ENCODE measurements at regions not wholly inside any gene's neighbourhood (a gene's known extent, or its start where the extent isn't known, plus 50 kb on each side); places are given as distances from the start of the nearest gene placed in this dataset.

- TF ChIP-seq, protein P1, sequence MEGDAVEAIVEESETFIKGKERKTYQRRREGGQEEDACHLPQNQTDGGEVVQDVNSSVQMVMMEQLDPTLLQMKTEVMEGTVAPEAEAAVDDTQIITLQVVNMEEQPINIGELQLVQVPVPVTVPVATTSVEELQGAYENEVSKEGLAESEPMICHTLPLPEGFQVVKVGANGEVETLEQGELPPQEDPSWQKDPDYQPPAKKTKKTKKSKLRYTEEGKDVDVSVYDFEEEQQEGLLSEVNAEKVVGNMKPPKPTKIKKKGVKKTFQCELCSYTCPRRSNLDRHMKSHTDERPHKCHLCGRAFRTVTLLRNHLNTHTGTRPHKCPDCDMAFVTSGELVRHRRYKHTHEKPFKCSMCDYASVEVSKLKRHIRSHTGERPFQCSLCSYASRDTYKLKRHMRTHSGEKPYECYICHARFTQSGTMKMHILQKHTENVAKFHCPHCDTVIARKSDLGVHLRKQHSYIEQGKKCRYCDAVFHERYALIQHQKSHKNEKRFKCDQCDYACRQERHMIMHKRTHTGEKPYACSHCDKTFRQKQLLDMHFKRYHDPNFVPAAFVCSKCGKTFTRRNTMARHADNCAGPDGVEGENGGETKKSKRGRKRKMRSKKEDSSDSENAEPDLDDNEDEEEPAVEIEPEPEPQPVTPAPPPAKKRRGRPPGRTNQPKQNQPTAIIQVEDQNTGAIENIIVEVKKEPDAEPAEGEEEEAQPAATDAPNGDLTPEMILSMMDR (IDR thresholded peaks at IDR 0.05), result no peak
- H3K4me1 ChIP-seq, result peaks cover 0 to 2% of the 10 kb centered on the region in 2 donors
- no peak overlapping the region for H3K27ac ChIP-seq
- intact Hi-C loops (cut with DNase I), result loop anchor here (10.0 kb wide), 1 partner anchor 152 kb away; no protein-coding TSS in a partner anchor
- no peaks in the 10 kb centered on the region for H3K27me3 ChIP-seq
- peaks cover 0 to 8% of the 10 kb centered on the region in 2 donors for H3K9me3 ChIP-seq
- H3K36me3 ChIP-seq, result no peaks in the 10 kb centered on the region
- DNase-seq (ENCODE audit: low spot score in 2 of 2), result no peak
- H3K4me3 ChIP-seq, result no peak overlapping the region
Observed at GRCh38 chrX:10906866-10907265, 204.3 kb upstream of the HCCS start.

DNA sequence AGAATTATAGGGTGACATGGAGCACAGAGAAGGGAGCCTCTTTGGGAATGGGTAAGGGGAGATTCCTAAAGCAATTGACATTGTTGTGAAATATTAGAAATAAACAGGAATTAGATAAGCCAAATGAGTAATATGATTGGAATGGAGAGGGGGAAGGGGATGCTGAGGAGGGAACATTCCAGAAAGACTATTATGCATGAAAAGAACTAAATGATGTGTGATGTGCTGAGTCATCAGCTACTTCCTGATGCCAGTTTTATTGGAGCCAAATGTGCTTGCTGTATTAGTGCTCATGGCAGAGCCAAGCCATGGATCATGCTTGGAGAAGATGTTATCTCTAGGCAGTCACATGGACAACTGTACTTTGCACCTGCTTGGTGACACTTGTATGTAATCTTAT, 189.0 kb upstream of the HCCS start:
- H3K36me3 ChIP-seq, result no peaks in the 10 kb centered on the region
- no peaks in the 10 kb centered on the region for H3K9me3 ChIP-seq
- TF ChIP-seq, protein P1 (IDR thresholded peaks at IDR 0.05), result no peak
- intact Hi-C loops (cut with DNase I), result no loop called here
- no peak overlapping the region for H3K27ac ChIP-seq
- H3K4me3 ChIP-seq, result no peak overlapping the region
- H3K4me1 ChIP-seq, result no peaks in the 10 kb centered on the region
- DNase-seq (ENCODE audit: low spot score in 2 of 2), result no peak
- no peaks in the 10 kb centered on the region for H3K27me3 ChIP-seq

- H3K36me3 ChIP-seq, result no peaks in the 10 kb centered on the region
- no peak overlapping the region for H3K27ac ChIP-seq
- H3K9me3 ChIP-seq, result no peaks in the 10 kb centered on the region
- no peak overlapping the region for H3K4me3 ChIP-seq
- H3K27me3 ChIP-seq, result no peaks in the 10 kb centered on the region
- no peaks in the 10 kb centered on the region for H3K4me1 ChIP-seq
- intact Hi-C loops (cut with DNase I), result no loop called here
- TF ChIP-seq, protein P1 (IDR thresholded peaks at IDR 0.05), result no peak
- no peak for DNase-seq (ENCODE audit: low spot score in 2 of 2)
Observed at GRCh38 chrX:10922835-10923234, 188.3 kb upstream of the HCCS start.

GRCh38 chrX:10923466-10923865, 187.7 kb upstream of the HCCS start:
- TF ChIP-seq, protein P1 (IDR thresholded peaks at IDR 0.05), result no peak
- intact Hi-C loops (cut with DNase I), result no loop called here
- no peaks in the 10 kb centered on the region for H3K4me1 ChIP-seq
- H3K9me3 ChIP-seq, result no peaks in the 10 kb centered on the region
- no peaks in the 10 kb centered on the region for H3K36me3 ChIP-seq
- no peak for DNase-seq (ENCODE audit: low spot score in 2 of 2)
- no peak overlapping the region for H3K4me3 ChIP-seq
- no peak overlapping the region for H3K27ac ChIP-seq
- no peaks in the 10 kb centered on the region for H3K27me3 ChIP-seq

GRCh38 chrX:10926404-10926803, 184.7 kb upstream of the HCCS start:
- Histone ChIP-seq H3K27me3 (no peaks in the 10 kb centered on the region), H3K36me3 (no peaks in the 10 kb centered on the region), H3K27ac (no peak overlapping the region), H3K4me1 (no peaks in the 10 kb centered on the region), H3K4me3 (no peak overlapping the region), H3K9me3 (no peaks in the 10 kb centered on the region)
- intact Hi-C loops (cut with DNase I), result no loop called here
- no peak for DNase-seq (ENCODE audit: low spot score in 2 of 2)
- TF ChIP-seq, protein P1 (IDR thresholded peaks at IDR 0.05), result no peak

GRCh38 chrX:10926891-10927290, 184.2 kb upstream of the HCCS start:
- Histone ChIP-seq H3K4me1 (no peaks in the 10 kb centered on the region), H3K36me3 (no peaks in the 10 kb centered on the region), H3K27me3 (no peaks in the 10 kb centered on the region), H3K27ac (no peak overlapping the region), H3K4me3 (no peak overlapping the region), H3K9me3 (no peaks in the 10 kb centered on the region)
- TF ChIP-seq, protein P1 (IDR thresholded peaks at IDR 0.05), result no peak
- no peak for DNase-seq (ENCODE audit: low spot score in 2 of 2)
- intact Hi-C loops (cut with DNase I), result no loop called here

Data from ascending aorta (tissue), 2 donors.